NT2/D1 (cell line): ENCODE measurements at regions not wholly inside any gene's neighbourhood (a gene's known extent, or its start where the extent isn't known, plus 50 kb on each side); places are given as distances from the start of the nearest gene placed in this dataset.

Experiments
- SUZ12 ChIP-seq: IDR thresholded peaks from 2 replicates; pipeline ENCODE4 v1.6.1; 2011; ENCODE audit not compliant: insufficient read length, insufficient read depth; ENCODE audit errors: extremely low read depth
- YY1 ChIP-seq: IDR thresholded peaks from 2 replicates; pipeline ENCODE4 v1.6.1; 2011; ENCODE audit not compliant: insufficient read length, insufficient read depth

DNA sequence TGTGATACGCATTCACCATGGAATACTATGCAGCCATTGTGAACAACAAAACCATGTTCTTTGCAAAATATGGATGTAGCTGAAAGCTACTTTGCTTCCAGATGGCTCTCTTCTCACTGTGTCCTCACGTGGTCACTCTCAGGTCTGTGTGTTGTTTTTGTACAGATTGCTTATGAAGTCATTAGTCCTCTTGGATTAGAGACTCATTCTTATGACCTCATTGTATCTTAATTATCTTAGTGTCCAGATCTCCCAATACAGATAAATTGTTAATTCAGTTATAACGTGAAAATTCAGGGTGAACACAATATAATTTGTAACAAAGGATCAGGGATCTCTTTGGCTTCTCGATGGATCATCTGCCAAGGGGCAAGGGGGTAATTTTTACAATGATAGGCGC is 100.4 kb upstream of the TOP3B start:
- TF ChIP-seq SUZ12 = no peak
- TF ChIP-seq YY1 = no peak
